K562 (cell line): ENCODE measurements at regions not wholly inside any gene's neighbourhood (a gene's known extent, or its start where the extent isn't known, plus 50 kb on each side); places are given as distances from the start of the nearest gene placed in this dataset.

ENCODE experiments used
- ATAC-seq: fragments of 200-7000 bp; cut with Tn5 transposase; 3 replicates; pipeline ENCODE4 v1.9.1; 2020; ENCODE audit warnings: moderate library complexity
- BruUV-seq: library from RNA; stranded (reverse); fragments of 400-500 nt; replicated peaks from 2 replicates; lab custom pipeline; 2021; lab: Mats Ljungman, UMichigan
- CTCF ChIA-PET: fragments of 300-600 bp; formaldehyde crosslinking; extraction: SDS; loops from one replicate; lab custom pipeline; 2021; ENCODE audit warnings: low intra/inter-chr PET ratio; lab: Yijun Ruan, JAX
- POLR2A ChIA-PET: fragments of 300-600, 350-650 bp; sonication (Branson Sonifier 250); formaldehyde crosslinking; extraction: SDS; loops from one replicate; lab custom pipeline; 2021; ENCODE audit warnings: antibody characterized with exemption, inconsistent platforms; lab: Yijun Ruan, JAX
- DNase-seq, 4 experiments: peaks; one replicate each; pipeline versions ENCODE4 v3.0.0 to v3.0.0-alpha.2; 2011 to 2018; ENCODE audit warnings: low spot score in 3 of 4, mixed read lengths in 3 of 4; ENCODE audit errors: extremely low read depth in 1 of 4
- FAIRE-seq: peaks from 2 replicates; lab custom pipeline; 2011; peaks lifted over from hg19 to GRCh38; lab: Jason Lieb, UNC
- H2AFZ ChIP-seq: 2 replicates; pipeline ENCODE4 v1.6.0; 2011; ENCODE audit warnings: low read depth, low read length, control low read depth, inconsistent platforms
- H3K27ac ChIP-seq: fragments of 200-600 bp; 3 replicates; pipeline ENCODE4 v1.8.0; 2011; ENCODE audit warnings: low read depth, mild to moderate bottlenecking, control low read depth, inconsistent platforms, low read length, moderate library complexity, mixed read lengths; ENCODE audit errors: extremely low read depth
- H3K27me3 ChIP-seq, 2 experiments: fragments of 300-600 bp in 1 of 2; 2 replicates in 1 of 2; 3 replicates in 1 of 2; pipeline versions ENCODE4 v1.6.0 to v1.8.0; 2011; ENCODE audit warnings: inconsistent platforms in 2 of 2, low read length in 2 of 2, mild to moderate bottlenecking in 1 of 2, mixed read lengths in 1 of 2, moderate library complexity in 1 of 2; ENCODE audit not compliant: control insufficient read depth in 2 of 2, insufficient read depth in 2 of 2
- H3K36me3 ChIP-seq: fragments of 300-600 bp; 3 replicates; pipeline ENCODE4 v1.8.0; 2011; ENCODE audit warnings: mild to moderate bottlenecking, low read length, inconsistent platforms; ENCODE audit not compliant: control insufficient read depth, insufficient read depth
- H3K4me1 ChIP-seq, 2 experiments: fragments of 200-600 bp in 1 of 2; replicated peaks in 1 of 2; 2 replicates in 1 of 2; 3 replicates in 1 of 2; pipeline versions ENCODE4 v1.5.1 to v1.8.0; 2011; ENCODE audit warnings: inconsistent platforms in 2 of 2, low read length in 2 of 2, mild to moderate bottlenecking in 1 of 2, mixed read lengths in 1 of 2, moderate library complexity in 1 of 2; ENCODE audit not compliant: control insufficient read depth in 2 of 2, insufficient read depth in 2 of 2
- H3K4me2 ChIP-seq: 2 replicates; pipeline ENCODE4 v1.6.1; 2011; ENCODE audit warnings: low read length, control low read depth, inconsistent platforms, mixed read lengths; ENCODE audit not compliant: insufficient read depth
- H3K4me3 ChIP-seq: fragments of 200-600 bp; sonication (generic), shearing (Covaris generic); 2 replicates; pipeline ENCODE4 v1.5.1; 2016; ENCODE audit warnings: control low read depth, inconsistent platforms
- H3K79me2 ChIP-seq: fragments of 200-600 bp; 3 replicates; pipeline ENCODE4 v1.8.0; 2011; ENCODE audit warnings: low read length, inconsistent platforms; ENCODE audit not compliant: control insufficient read depth, insufficient read depth
- H3K9ac ChIP-seq, 2 experiments: 2 replicates each; pipeline versions ENCODE4 v1.6.0 to v1.6.1; 2011; ENCODE audit warnings: low read depth in 2 of 2, low read length in 2 of 2, control low read depth in 1 of 2, inconsistent platforms in 1 of 2, mild to moderate bottlenecking in 1 of 2, mixed read lengths in 1 of 2; ENCODE audit not compliant: insufficient read depth in 1 of 2
- H3K9me1 ChIP-seq: one replicate; pipeline ENCODE4 v1.6.0; 2011; ENCODE audit warnings: inconsistent platforms, mild to moderate bottlenecking, low read length, moderate library complexity; ENCODE audit not compliant: control insufficient read depth, insufficient read depth
- H3K9me3 ChIP-seq: replicated peaks from 2 replicates; pipeline ENCODE4 v1.5.1; 2011; ENCODE audit warnings: low read depth, low read length, inconsistent platforms; ENCODE audit not compliant: control insufficient read depth, insufficient read depth
- H4K20me1 ChIP-seq: replicated peaks from 2 replicates; pipeline ENCODE4 v1.6.1; 2011; ENCODE audit warnings: low read length, inconsistent platforms, mixed read lengths; ENCODE audit not compliant: control insufficient read depth, insufficient read depth
- ATF1 ChIP-seq, 2 experiments: fragments of 450-650 bp in 1 of 2; IDR thresholded peaks; 2 replicates each; pipeline ENCODE4 v1.6.1; 2016; ENCODE audit warnings: missing compliant biosample characterization in 1 of 2, missing genetic modification characterization in 1 of 2
- CBX8 ChIP-seq: fragments of 200-600 bp; sonication (generic); IDR thresholded peaks from 2 replicates; pipeline ENCODE4 v1.6.1; 2012; ENCODE audit warnings: borderline replicate concordance, mixed run types, low read depth, mild to moderate bottlenecking, moderate library complexity, mixed read lengths, low read length, control low read depth, inconsistent platforms; ENCODE audit not compliant: poor library complexity, severe bottlenecking; ENCODE audit errors: extremely low read depth
- E2F3 ChIP-seq: fragments of 250-450 bp; sonication (Bioruptor Pico); IDR thresholded peaks from 2 replicates; pipeline ENCODE4 v1.4.0; 2020; ENCODE audit warnings: mild to moderate bottlenecking
- ETS1 ChIP-seq: conservative IDR thresholded peaks from 2 replicates; pipeline ENCODE4 v1.6.1; 2011; ENCODE audit warnings: low read depth, mild to moderate bottlenecking, low read length; ENCODE audit not compliant: control insufficient read depth
- PBX2 ChIP-seq, 2 experiments: IDR thresholded peaks in 1 of 2; conservative IDR thresholded peaks in 1 of 2; 2 replicates each; pipeline ENCODE4 v1.6.1; 2016; ENCODE audit warnings: low read depth in 2 of 2, mild to moderate bottlenecking in 1 of 2, missing compliant biosample characterization in 1 of 2, missing genetic modification characterization in 1 of 2, moderate library complexity in 1 of 2
- U2AF1 ChIP-seq: fragments of 200-400 bp; formaldehyde crosslinking; optimal IDR thresholded peaks from 2 replicates; pipeline ENCODE3; 2017; ENCODE audit warnings: mild to moderate bottlenecking, low read depth, low read length, moderate library complexity
- ZNF140 ChIP-seq: fragments of 250-450 bp; sonication (Bioruptor Pico); IDR thresholded peaks from 2 replicates; pipeline ENCODE4 v1.8.0; 2021; ENCODE audit warnings: moderate library complexity, mild to moderate bottlenecking, inconsistent platforms
- ZNF217 ChIP-seq: sonication (generic); formaldehyde crosslinking; IDR thresholded peaks from 2 replicates; pipeline ENCODE4 v1.8.0; 2022; ENCODE audit warnings: mild to moderate bottlenecking, missing genetic modification reagents
- WGBS: fragments of 100-300 bp; shearing (Covaris generic); methylation state at CpG from one replicate; pipeline ENCODE4 v1.1.6; 2016; ENCODE audit warnings: low coverage, mixed read lengths; ENCODE audit not compliant: insufficient coverage; ENCODE audit errors: missing lambda C conversion rate; 5-methylcytosine and 5-hydroxymethylcytosine counted together
- in situ Hi-C: fragments of 300-500 bp; cut with MboI; formaldehyde crosslinking; loops from 4 replicates; pipeline ENCODE4 v1.15.0; 2018; ENCODE audit warnings: inconsistent platforms, mixed read lengths
- intact Hi-C: fragments of 100-400 bp; cut with micrococcal nuclease; formaldehyde crosslinking; loops from 2 replicates; pipeline ENCODE4 v1.14.2; 2022
- TF ChIP-seq, protein P1 (sequence below): fragments of 250-450 bp; sonication (Bioruptor Pico); IDR thresholded peaks from 2 replicates; pipeline ENCODE4 v1.4.0; 2020
- TF ChIP-seq, protein P2 (sequence below): fragments of 450-650 bp; formaldehyde crosslinking; IDR thresholded peaks from 2 replicates; pipeline ENCODE4 v1.4.0; 2020; ENCODE audit warnings: mild to moderate bottlenecking

DNA sequence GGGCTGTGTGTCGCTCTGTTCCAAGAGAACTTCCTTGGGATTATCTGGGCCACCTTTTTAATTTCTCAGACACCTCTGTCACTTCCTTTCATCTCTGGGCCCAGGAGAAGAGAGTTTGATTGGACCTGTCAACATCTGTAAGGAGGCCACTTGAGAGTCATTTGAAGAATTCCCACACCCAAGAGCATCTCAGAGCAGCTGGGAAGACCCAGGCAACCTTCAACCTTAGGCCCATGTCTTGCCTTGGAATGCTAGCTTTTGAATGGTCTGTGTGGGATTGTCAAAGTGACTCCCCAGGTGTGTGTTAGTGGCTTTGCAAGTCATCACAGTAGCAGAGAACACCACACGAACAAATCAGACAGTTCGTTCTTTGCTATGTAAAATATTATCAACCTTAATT lies 280.3 kb downstream of the CYRIA start:
- ATAC-seq (no peak), FAIRE-seq (no peak), DNase-seq (no peak)
- no TSS peak for BruUV-seq
- in situ Hi-C loops: no loop called here
- Histone ChIP-seq H4K20me1 (no peaks in the 10 kb centered on the region), H3K4me3 (no peak overlapping the region), H3K27ac (no peak overlapping the region), H3K27me3 (peaks cover 0 to 4% of the 10 kb centered on the region in 2 experiments; a peak in 1 of 5 replicates), H3K9me3 (no peaks in the 10 kb centered on the region), H3K9ac (no peak overlapping the region), H3K4me2 (no peak overlapping the region), H3K9me1 (no peaks in the 10 kb centered on the region), H3K36me3 (no peaks in the 10 kb centered on the region), H3K79me2 (no peaks in the 10 kb centered on the region), H2AFZ (no peak overlapping the region), H3K4me1 (no peaks in the 10 kb centered on the region)
- CTCF ChIA-PET: no interaction called here
- intact Hi-C loops: no loop called here
- 0% methylated on average over 3 of the region's 3 CpGs for WGBS
- POLR2A ChIA-PET: no interaction called here
- TF ChIP-seq, protein P1, sequence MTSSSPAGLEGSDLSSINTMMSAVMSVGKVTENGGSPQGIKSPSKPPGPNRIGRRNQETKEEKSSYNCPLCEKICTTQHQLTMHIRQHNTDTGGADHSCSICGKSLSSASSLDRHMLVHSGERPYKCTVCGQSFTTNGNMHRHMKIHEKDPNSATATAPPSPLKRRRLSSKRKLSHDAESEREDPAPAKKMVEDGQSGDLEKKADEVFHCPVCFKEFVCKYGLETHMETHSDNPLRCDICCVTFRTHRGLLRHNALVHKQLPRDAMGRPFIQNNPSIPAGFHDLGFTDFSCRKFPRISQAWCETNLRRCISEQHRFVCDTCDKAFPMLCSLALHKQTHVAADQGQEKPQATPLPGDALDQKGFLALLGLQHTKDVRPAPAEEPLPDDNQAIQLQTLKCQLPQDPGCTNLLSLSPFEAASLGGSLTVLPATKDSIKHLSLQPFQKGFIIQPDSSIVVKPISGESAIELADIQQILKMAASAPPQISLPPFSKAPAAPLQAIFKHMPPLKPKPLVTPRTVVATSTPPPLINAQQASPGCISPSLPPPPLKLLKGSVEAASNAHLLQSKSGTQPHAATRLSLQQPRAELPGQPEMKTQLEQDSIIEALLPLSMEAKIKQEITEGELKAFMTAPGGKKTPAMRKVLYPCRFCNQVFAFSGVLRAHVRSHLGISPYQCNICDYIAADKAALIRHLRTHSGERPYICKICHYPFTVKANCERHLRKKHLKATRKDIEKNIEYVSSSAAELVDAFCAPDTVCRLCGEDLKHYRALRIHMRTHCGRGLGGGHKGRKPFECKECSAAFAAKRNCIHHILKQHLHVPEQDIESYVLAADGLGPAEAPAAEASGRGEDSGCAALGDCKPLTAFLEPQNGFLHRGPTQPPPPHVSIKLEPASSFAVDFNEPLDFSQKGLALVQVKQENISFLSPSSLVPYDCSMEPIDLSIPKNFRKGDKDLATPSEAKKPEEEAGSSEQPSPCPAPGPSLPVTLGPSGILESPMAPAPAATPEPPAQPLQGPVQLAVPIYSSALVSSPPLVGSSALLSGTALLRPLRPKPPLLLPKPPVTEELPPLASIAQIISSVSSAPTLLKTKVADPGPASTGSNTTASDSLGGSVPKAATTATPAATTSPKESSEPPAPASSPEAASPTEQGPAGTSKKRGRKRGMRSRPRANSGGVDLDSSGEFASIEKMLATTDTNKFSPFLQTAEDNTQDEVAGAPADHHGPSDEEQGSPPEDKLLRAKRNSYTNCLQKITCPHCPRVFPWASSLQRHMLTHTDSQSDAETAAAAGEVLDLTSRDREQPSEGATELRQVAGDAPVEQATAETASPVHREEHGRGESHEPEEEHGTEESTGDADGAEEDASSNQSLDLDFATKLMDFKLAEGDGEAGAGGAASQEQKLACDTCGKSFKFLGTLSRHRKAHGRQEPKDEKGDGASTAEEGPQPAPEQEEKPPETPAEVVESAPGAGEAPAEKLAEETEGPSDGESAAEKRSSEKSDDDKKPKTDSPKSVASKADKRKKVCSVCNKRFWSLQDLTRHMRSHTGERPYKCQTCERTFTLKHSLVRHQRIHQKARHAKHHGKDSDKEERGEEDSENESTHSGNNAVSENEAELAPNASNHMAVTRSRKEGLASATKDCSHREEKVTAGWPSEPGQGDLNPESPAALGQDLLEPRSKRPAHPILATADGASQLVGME (CRISPR knock-in tag): no peak
- TF ChIP-seq ZNF140 (CRISPR knock-in tag): no peak
- TF ChIP-seq ATF1 (CRISPR knock-in tag; IDR thresholded peaks at IDR 0.05): no peak
- TF ChIP-seq ATF1 (tag; IDR thresholded peaks at IDR 0.05): no peak
- TF ChIP-seq, protein P2, sequence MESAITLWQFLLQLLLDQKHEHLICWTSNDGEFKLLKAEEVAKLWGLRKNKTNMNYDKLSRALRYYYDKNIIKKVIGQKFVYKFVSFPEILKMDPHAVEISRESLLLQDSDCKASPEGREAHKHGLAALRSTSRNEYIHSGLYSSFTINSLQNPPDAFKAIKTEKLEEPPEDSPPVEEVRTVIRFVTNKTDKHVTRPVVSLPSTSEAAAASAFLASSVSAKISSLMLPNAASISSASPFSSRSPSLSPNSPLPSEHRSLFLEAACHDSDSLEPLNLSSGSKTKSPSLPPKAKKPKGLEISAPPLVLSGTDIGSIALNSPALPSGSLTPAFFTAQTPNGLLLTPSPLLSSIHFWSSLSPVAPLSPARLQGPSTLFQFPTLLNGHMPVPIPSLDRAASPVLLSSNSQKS (CRISPR knock-in tag): no peak
- TF ChIP-seq CBX8: no peak
- TF ChIP-seq E2F3 (CRISPR knock-in tag): no peak
- no peak for TF ChIP-seq ETS1
- TF ChIP-seq U2AF1: no peak
- TF ChIP-seq ZNF217 (CRISPR knock-in tag): no peak
- no peak for TF ChIP-seq PBX2 (CRISPR knock-in tag; IDR thresholded peaks at IDR 0.05; ENCODE audit: low read depth)
- TF ChIP-seq PBX2 (tag; conservative IDR thresholded peaks at IDR 0.05; ENCODE audit: low read depth): no peak
